Breast epithelium (tissue), 3 donors: ENCODE measurements at regions not wholly inside any gene's neighbourhood (a gene's known extent, or its start where the extent isn't known, plus 50 kb on each side); places are given as distances from the start of the nearest gene placed in this dataset.

Source experiments
- CTCF ChIP-seq, 3 donors: fragments of 450-650 bp; IDR thresholded peaks; one replicate each; pipeline ENCODE4 v1.5.1; 2016 to 2017; ENCODE audit warnings: antibody characterized with exemption in 3 of 3, mild to moderate bottlenecking in 3 of 3, moderate library complexity in 3 of 3
- POLR2A ChIP-seq: fragments of 450-650 bp; IDR thresholded peaks from one replicate; pipeline ENCODE4 v1.6.1; 2016; ENCODE audit warnings: antibody characterized with exemption, mild to moderate bottlenecking, moderate library complexity

GRCh38 chr3:162776148-162776547, 1279.5 kb downstream of the OTOL1 start:
- TF ChIP-seq CTCF (IDR thresholded peaks at IDR 0.05) (no peak), POLR2A (no peak)
